Panc1 (cell line): ENCODE measurements at regions not wholly inside any gene's neighbourhood (a gene's known extent, or its start where the extent isn't known, plus 50 kb on each side); places are given as distances from the start of the nearest gene placed in this dataset.

Source experiments
- ATAC-seq: fragments of 200-7000 bp; cut with Tn5 transposase; 2 replicates; pipeline ENCODE4 v1.9.1; 2020; ENCODE audit warnings: mild to moderate bottlenecking, moderate library complexity
- BruUV-seq: library from RNA; stranded (reverse); fragments of 400-500 nt; replicated peaks from 2 replicates; lab custom pipeline; 2021; lab: Mats Ljungman, UMichigan
- CTCF ChIA-PET: fragments of 300-600 bp; sonication (Branson Sonifier 250); formaldehyde crosslinking; loops from one replicate; lab custom pipeline; 2022; ENCODE audit warnings: antibody characterized with exemption; lab: Charles Lee
- POLR2A ChIA-PET: fragments of 300-600 bp; sonication (Branson Sonifier 250); formaldehyde crosslinking; loops from one replicate; lab custom pipeline; 2022; ENCODE audit warnings: antibody characterized with exemption; lab: Charles Lee
- DNase-seq: peaks from one replicate; pipeline ENCODE4 v3.0.0-alpha.2; 2010; ENCODE audit warnings: low read depth, low spot score
- H3K27ac ChIP-seq: 2 replicates; pipeline ENCODE4 v1.5.1; 2011; ENCODE audit warnings: mild to moderate bottlenecking, low read length, inconsistent platforms
- H3K27me3 ChIP-seq: fragments of 200-500 bp; sonication (Bioruptor generic); 2 replicates; pipeline ENCODE4 v1.6.0; 2014; ENCODE audit warnings: low read length, inconsistent platforms; ENCODE audit not compliant: control insufficient read depth, insufficient read depth
- H3K36me3 ChIP-seq: fragments of 200-500 bp; sonication (Bioruptor generic); 2 replicates; pipeline ENCODE4 v1.5.1; 2014; ENCODE audit warnings: inconsistent platforms, mild to moderate bottlenecking, low read length, moderate library complexity; ENCODE audit not compliant: control insufficient read depth, insufficient read depth
- H3K4me1 ChIP-seq: 2 replicates; pipeline ENCODE4 v1.5.1; 2011; ENCODE audit warnings: inconsistent platforms, mild to moderate bottlenecking, low read length, moderate library complexity; ENCODE audit not compliant: control insufficient read depth, insufficient read depth
- H3K4me3 ChIP-seq, 2 experiments: 2 replicates each; pipeline ENCODE4 v1.5.1; 2011 to 2012; ENCODE audit warnings: low read depth in 2 of 2, low read length in 2 of 2, mild to moderate bottlenecking in 2 of 2, inconsistent platforms in 1 of 2, moderate library complexity in 1 of 2
- H3K9me3 ChIP-seq: fragments of 200-500 bp; sonication (Bioruptor generic); 2 replicates; pipeline ENCODE4 v1.5.1; 2014; ENCODE audit warnings: low read depth, mild to moderate bottlenecking, inconsistent platforms, low read length, moderate library complexity; ENCODE audit not compliant: control insufficient read depth, insufficient read depth
- CTCF ChIP-seq: fragments of 450-650 bp; IDR thresholded peaks from 2 replicates; pipeline ENCODE4 v1.5.1; 2017; ENCODE audit warnings: mild to moderate bottlenecking
- POLR2AphosphoS5 ChIP-seq: IDR thresholded peaks from 2 replicates; pipeline ENCODE4 v1.6.1; 2012; ENCODE audit warnings: mild to moderate bottlenecking, low read depth, low read length, moderate library complexity
- REST ChIP-seq, 2 experiments: IDR thresholded peaks; 2 replicates each; pipeline ENCODE4 v1.6.1; 2011 to 2012; ENCODE audit warnings: low read depth in 2 of 2, control low read depth in 1 of 2, low read length in 1 of 2, mild to moderate bottlenecking in 1 of 2, moderate library complexity in 1 of 2; ENCODE audit not compliant: insufficient read depth in 1 of 2
- SIN3A ChIP-seq: IDR thresholded peaks from 2 replicates; pipeline ENCODE4 v1.6.1; 2012; ENCODE audit warnings: low read depth, mild to moderate bottlenecking, low read length, moderate library complexity, borderline replicate concordance; ENCODE audit not compliant: insufficient read depth
- TCF7L2 ChIP-seq: IDR thresholded peaks from 2 replicates; pipeline ENCODE4 v1.6.1; 2011; ENCODE audit warnings: mild to moderate bottlenecking, low read depth, low read length, inconsistent platforms
- in situ Hi-C: cut with HindIII; loops from 2 replicates; pipeline ENCODE4 v1.10.0; 2016; ENCODE audit warnings: low sequenced_read_pairs, low pct_unique_long_range_greater_than_20kb
- intact Hi-C: fragments of 100-400 bp; cut with micrococcal nuclease; formaldehyde crosslinking; loops from one replicate; pipeline ENCODE4 v1.10.0; 2022; ENCODE audit not compliant: unreplicated experiment

GRCh38 chr6:133160536-133160935 lies 80.6 kb upstream of the EYA4 start:
- TF ChIP-seq CTCF (no peak), POLR2AphosphoS5 (no peak), SIN3A (no peak), TCF7L2 (no peak), REST (IDR thresholded peaks at IDR 0.05; ENCODE audit: insufficient read depth in 1 of 2, low read depth in 2 of 2, low read length in 1 of 2) (no peak)
- Histone ChIP-seq H3K4me3 (no peak overlapping the region), H3K27me3 (no peaks in the 10 kb centered on the region), H3K27ac (no peak overlapping the region), H3K4me1 (no peaks in the 10 kb centered on the region), H3K36me3 (no peaks in the 10 kb centered on the region), H3K9me3 (no peaks in the 10 kb centered on the region)
- in situ Hi-C loops, result no loop called here
- no peak for ATAC-seq
- no TSS peak for BruUV-seq
- intact Hi-C loops, result no loop called here
- ChIA-PET CTCF (no interaction called here), POLR2A (no interaction called here)
- no peak for DNase-seq

- no peak overlapping the region for H3K4me3 ChIP-seq
- intact Hi-C loops, result no loop called here
- no TSS peak for BruUV-seq
- H3K27ac ChIP-seq, result no peak overlapping the region
- H3K36me3 ChIP-seq, result no peaks in the 10 kb centered on the region
- no peak for TF ChIP-seq TCF7L2
- no peak for TF ChIP-seq SIN3A
- TF ChIP-seq CTCF, result no peak
- TF ChIP-seq REST (IDR thresholded peaks at IDR 0.05; ENCODE audit: insufficient read depth in 1 of 2, low read depth in 2 of 2, low read length in 1 of 2), result no peak
- no peak for TF ChIP-seq POLR2AphosphoS5
- no peaks in the 10 kb centered on the region for H3K4me1 ChIP-seq
- in situ Hi-C loops, result no loop called here
- no peaks in the 10 kb centered on the region for H3K9me3 ChIP-seq
- ChIA-PET POLR2A (no interaction called here), CTCF (no interaction called here)
- DNase-seq (no peak), ATAC-seq (no peak)
- no peaks in the 10 kb centered on the region for H3K27me3 ChIP-seq
Measured at GRCh38 chr6:133165235-133165634, 75.9 kb upstream of the EYA4 start.
